Adrenal gland (tissue), 5 donors: ENCODE measurements at regions not wholly inside any gene's neighbourhood (a gene's known extent, or its start where the extent isn't known, plus 50 kb on each side); places are given as distances from the start of the nearest gene placed in this dataset.

ENCODE experiments used
- CTCF ChIP-seq, 6 experiments: fragments of 450-650 bp in 4 of 6; fragments of 200-600 bp in 2 of 6; sonication (generic) in 1 of 6; IDR thresholded peaks; 1 replicate in 5 of 6; 2 replicates in 1 of 6; pipeline versions ENCODE4 v1.5.1 to v1.8.0; 2016 to 2021; ENCODE audit warnings: antibody characterized with exemption in 6 of 6, mild to moderate bottlenecking in 2 of 6, moderate library complexity in 1 of 6
- POLR2A ChIP-seq, 2 donors: fragments of 450-650 bp; IDR thresholded peaks; one replicate each; pipeline ENCODE4 v1.6.1; 2017; ENCODE audit warnings: antibody characterized with exemption in 2 of 2, mild to moderate bottlenecking in 2 of 2, moderate library complexity in 1 of 2
- donor health status: DM: no; HTN: no; CAD: no.

- TF ChIP-seq CTCF (IDR thresholded peaks at IDR 0.05) (no peak), POLR2A (IDR thresholded peaks at IDR 0.05) (no peak)
Observed at GRCh38 chr4:58465031-58465430, 1354.8 kb upstream of the IGFBP7 start.
